ENCODE measurements at regions not wholly inside any gene's neighbourhood (a gene's known extent, or its start where the extent isn't known, plus 50 kb on each side); places are given as distances from the start of the nearest gene placed in this dataset.
"Not testable (repeated sequence)": the region's sequence is repeated elsewhere in the genome, so short reads cannot be mapped to it uniquely, and the experiment has no call there.

GRCh38 chr4:138393886-138394610 lies 151.9 kb upstream of the SLC7A11 start:
- H3K4me3 ChIP-seq (ENCODE audit: control insufficient read depth, low read depth, low read length): no peak overlapping the region
- TF ChIP-seq, protein P1, sequence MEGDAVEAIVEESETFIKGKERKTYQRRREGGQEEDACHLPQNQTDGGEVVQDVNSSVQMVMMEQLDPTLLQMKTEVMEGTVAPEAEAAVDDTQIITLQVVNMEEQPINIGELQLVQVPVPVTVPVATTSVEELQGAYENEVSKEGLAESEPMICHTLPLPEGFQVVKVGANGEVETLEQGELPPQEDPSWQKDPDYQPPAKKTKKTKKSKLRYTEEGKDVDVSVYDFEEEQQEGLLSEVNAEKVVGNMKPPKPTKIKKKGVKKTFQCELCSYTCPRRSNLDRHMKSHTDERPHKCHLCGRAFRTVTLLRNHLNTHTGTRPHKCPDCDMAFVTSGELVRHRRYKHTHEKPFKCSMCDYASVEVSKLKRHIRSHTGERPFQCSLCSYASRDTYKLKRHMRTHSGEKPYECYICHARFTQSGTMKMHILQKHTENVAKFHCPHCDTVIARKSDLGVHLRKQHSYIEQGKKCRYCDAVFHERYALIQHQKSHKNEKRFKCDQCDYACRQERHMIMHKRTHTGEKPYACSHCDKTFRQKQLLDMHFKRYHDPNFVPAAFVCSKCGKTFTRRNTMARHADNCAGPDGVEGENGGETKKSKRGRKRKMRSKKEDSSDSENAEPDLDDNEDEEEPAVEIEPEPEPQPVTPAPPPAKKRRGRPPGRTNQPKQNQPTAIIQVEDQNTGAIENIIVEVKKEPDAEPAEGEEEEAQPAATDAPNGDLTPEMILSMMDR (IDR thresholded peaks at IDR 0.05; ENCODE audit: control insufficient read depth, insufficient read depth, low read depth, low read length, missing control alignments): no peak
- DNase-seq (ENCODE audit: low read depth): no peak

GRCh38 chr4:138392751-138393308 lies 150.7 kb upstream of the SLC7A11 start:
- TF ChIP-seq, protein P1 (IDR thresholded peaks at IDR 0.05; ENCODE audit: control insufficient read depth, insufficient read depth, low read depth, low read length, missing control alignments): no peak
- no peak overlapping the region for H3K4me3 ChIP-seq (ENCODE audit: control insufficient read depth, low read depth, low read length)
- no peak for DNase-seq (ENCODE audit: low read depth)

DNA sequence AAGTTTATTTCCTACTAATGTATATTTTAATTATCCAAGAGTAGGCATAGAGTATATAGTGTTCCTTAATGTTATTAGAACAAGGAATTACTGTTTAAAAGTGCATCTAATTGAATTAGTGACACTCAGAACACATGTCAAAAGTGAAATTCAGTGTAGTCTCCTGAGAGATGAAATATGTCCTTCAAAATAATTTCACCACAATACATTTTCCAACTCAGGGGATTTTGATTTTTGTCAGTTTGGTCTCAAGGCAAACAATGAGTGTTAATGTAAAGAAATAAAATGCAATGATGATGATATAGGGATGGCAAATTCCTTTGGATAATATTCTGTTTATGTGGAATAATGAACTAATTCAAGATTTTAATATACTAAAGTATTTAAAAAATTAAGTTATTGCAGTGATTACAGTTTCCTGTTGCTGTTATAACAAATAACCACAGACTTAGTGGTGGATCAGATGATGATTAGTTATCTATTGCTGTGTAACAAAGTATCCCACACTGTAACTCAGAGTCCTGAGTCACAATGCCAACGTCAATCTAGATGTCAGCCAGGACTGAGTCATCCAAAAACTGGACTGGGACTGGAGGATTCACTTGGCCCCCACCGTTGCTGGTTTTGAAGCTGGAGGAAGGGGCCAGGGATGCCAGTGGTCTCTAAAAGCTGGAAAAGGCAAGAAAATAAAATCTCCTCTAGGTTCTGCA lies 148.0 kb upstream of the SLC7A11 start:
- no peak overlapping the region for H3K4me3 ChIP-seq (ENCODE audit: control insufficient read depth, low read depth, low read length)
- no peak for DNase-seq (ENCODE audit: low read depth)
- TF ChIP-seq, protein P1 (IDR thresholded peaks at IDR 0.05; ENCODE audit: control insufficient read depth, insufficient read depth, low read depth, low read length, missing control alignments): no peak

GRCh38 chr4:138374947-138375346 lies 132.8 kb upstream of the SLC7A11 start:
- TF ChIP-seq, protein P1 (IDR thresholded peaks at IDR 0.05; ENCODE audit: control insufficient read depth, insufficient read depth, low read depth, low read length, missing control alignments): no peak
- no peak for DNase-seq (ENCODE audit: low read depth)

DNA sequence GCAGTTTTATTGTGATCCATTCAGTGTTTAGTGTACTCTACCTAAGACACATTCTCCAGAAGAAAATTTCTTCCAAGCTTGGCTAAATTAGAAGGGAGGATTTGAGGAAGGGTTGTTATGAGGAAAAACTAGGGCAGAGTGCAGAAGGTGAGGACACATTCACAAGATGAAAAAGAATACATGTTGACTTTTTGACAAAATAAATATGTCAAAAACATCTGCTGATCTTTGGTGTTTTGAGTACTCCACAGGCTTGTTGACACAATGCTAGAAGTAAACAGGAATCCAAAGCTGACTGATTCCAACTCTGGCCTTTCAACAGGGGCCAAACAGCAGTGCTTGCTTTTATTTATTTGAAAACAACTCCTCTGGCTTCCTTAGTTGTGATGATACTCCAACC lies 125.8 kb upstream of the SLC7A11 start:
- TF ChIP-seq, protein P1 (IDR thresholded peaks at IDR 0.05; ENCODE audit: control insufficient read depth, insufficient read depth, low read depth, low read length, missing control alignments): no peak
- no peak overlapping the region for H3K4me3 ChIP-seq (ENCODE audit: control insufficient read depth, low read depth, low read length)
- DNase-seq (ENCODE audit: low read depth): no peak

More at GRCh38 chr4:138374947-138375346, 132.8 kb upstream of the SLC7A11 start:
- H3K4me3 ChIP-seq (ENCODE audit: control insufficient read depth, low read depth, low read length): no peak overlapping the region

GRCh38 chr4:138352446-138352845 lies 110.3 kb upstream of the SLC7A11 start:
- H3K4me3 ChIP-seq (ENCODE audit: control insufficient read depth, low read depth, low read length); DNase-seq (ENCODE audit: low read depth): not testable (repeated sequence)

DNA sequence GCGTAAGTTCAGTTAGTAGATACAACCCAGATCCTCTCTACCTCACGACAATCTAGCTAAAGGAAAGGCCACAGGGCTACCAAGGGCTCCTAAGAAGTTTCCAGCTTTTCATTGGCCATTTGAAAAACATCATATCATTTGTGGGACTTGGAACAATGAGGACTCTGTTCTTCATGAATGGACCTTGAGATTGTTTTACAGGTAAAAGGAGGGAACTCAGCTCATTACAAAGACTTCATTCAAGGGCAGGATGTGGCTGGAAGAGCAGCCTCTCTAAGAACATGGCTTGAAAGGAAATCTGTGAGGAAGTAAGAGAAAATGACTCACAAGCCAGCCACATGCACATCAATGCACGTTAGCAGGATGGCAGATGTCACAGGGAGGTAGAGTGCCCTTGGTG lies 105.9 kb upstream of the SLC7A11 start:
- TF ChIP-seq, protein P1 (IDR thresholded peaks at IDR 0.05; ENCODE audit: control insufficient read depth, insufficient read depth, low read depth, low read length, missing control alignments): no peak
- no peak for DNase-seq (ENCODE audit: low read depth)
- no peak overlapping the region for H3K4me3 ChIP-seq (ENCODE audit: control insufficient read depth, low read depth, low read length)

All from AG09309 (cell line).